Right renal cortex interstitium (tissue), 3 donors: ENCODE measurements at regions not wholly inside any gene's neighbourhood (a gene's known extent, or its start where the extent isn't known, plus 50 kb on each side); places are given as distances from the start of the nearest gene placed in this dataset.
"Not testable (repeated sequence)": the region's sequence is repeated elsewhere in the genome, so short reads cannot be mapped to it uniquely, and the experiment has no call there.

ENCODE experiments used
- DNase-seq, 3 donors: peaks; one replicate each; pipeline ENCODE4 v3.0.0-alpha.2; 2013; ENCODE audit warnings: low read depth in 3 of 3, low spot score in 2 of 3

DNA sequence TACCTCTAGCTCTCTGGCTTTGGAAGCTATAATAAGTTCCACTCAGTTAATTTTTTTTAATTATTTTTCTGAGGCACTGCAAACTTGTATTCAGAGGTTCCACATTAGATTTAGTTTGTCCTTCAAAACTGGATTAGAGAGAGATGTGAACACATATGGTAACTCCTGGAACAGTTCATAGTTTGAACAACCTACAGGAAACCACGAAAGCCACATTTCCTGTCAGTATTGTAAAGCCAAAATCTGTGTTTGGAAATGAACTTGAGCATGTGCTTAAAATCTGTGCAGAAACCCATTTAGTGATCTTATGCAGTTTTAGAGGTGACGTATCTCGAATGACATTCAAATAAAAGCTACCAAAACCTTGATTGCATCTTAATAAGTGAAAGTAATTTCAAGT lies 1952.0 kb downstream of the OLFM4 start:
- no peak for DNase-seq

DNA sequence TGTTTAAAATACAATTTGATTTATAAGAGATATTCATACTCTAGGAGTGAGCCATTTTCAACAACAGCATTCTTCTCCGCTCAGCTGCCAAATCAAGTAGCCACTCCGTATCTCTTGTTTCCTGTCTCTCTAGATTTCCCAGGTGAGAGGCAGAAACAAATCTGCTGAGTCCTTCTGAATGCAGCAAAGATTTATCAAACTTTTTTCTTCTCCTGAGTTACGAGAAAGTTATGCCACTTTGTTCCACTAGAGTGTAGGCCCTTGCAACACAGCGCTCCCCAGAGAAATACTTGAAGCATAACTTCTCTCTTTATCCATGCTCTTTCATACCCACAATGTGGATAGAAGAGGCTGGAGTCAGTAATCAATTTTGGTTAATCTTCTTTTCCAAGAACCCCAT lies 1960.8 kb downstream of the OLFM4 start:
- no peak for DNase-seq

DNA sequence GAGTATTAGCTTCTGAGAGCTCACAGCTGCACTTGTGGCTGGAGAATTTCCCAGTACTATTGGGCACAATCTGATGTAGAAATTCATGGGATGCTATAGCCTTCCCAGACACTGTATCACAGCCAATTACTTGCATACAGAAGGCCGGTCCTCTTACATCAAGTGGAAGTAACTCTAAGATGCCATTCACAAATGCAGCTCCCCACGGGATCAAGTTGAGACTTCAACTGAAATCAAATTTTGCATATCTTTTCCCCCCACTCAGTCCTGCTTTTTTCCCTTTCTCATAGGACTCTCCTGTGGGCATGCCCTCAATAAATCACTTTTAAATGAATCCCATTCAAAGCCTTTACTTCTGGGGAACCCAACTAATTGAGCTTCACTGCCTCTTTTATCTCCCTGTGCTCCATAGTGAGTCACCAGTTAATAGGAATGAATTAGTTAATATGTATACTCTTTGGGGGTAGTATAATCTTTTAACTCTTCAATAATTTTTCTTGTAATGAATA lies 1970.8 kb downstream of the OLFM4 start:
- no peak for DNase-seq

DNA sequence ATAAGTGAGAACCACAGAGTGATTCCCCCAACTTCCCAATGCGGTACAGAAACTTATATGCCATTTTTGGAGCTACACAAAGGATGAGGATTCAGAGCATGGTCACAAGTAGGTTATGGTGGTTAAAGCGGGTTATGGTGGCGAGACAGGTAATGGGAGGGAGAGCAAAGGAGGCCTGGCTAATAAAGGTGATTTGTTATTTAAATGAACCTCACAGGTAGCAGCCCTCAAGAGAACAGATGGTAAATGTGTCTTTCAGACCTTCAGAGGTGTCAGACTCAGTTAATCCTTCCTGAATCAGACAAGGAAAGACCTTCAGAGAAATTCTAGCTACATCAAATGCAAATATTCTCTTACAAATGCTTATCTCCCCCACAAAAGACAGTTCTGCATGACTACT lies 1971.4 kb downstream of the OLFM4 start:
- no peak for DNase-seq

DNA sequence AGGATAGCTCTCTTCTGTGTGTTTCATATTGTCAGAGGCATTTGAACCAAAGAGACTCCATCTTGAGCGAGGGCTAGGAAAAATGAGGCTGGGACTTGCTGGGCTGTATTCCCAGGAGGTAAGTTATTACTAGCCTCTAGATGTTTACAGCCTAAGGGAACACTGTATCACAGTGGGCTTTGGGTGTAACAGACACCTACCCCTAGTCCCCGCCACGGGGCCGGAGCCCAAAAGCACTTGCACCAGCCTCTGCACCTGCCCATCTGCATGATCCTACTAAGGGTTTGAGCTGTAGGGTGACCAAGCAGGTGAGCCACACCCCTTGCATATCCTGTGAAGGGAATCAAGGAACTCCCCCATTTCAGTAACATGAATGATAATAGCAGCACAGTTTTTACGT lies 1972.2 kb downstream of the OLFM4 start:
- DNase-seq, result no peak

DNA sequence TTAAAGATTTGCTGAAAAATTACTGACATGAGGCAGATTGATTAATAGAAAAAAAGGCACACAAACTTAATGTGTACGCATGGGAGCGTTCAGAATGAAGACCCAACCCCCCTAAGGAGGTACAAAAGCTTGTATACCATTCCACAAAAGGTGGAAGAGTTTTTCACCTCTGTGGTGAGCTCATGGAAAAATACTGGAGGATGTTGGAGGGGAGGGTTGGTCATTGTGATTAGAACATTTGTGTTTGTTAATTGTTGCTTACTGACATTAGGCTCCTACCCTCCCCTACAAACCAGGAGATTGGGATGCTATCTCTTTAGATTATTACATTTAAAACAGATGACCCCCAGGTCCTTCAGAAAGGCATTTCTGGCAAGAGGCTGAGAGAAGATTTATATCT lies 1973.3 kb downstream of the OLFM4 start:
- DNase-seq, result no peak

DNA sequence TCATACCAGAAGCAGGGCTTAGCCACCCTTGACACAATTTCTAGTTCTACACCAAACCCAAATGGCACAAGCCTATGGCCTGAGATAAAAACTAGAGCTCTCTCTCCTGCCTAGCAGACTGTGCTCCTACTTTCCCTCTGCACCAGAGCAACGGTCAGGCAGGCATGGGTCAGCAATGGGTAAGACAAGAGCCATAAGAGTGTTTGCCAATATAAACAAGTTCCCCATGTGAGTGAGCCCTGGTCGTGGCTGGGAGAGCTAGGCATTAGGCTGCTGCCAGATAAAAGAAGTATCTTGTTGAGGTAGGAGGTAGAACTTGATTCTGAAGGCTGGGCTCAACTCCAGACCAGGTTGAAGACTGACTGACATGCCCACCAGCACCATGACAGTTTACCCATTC lies 1979.1 kb downstream of the OLFM4 start:
- no peak for DNase-seq

DNA sequence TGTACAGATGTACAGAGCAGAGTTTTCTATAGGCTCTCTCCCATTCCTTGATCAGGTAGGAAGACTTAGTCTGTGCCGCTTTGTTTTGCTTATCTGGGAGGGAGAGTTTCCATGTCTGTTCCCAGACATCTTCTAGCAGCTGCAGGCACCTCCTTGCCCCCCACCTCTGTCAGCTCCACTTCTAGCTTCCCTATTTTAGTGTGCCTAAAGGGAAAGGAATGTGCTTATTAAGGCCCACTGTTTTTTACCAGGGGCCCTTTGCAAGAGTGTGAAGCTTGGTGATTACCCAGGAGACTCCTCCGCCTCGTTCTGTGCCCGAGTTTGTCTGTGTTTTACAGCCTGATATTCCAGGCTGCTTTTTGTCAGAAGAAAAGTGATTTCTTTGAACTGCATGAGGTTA lies 1984.4 kb downstream of the OLFM4 start:
- no peak for DNase-seq

DNA sequence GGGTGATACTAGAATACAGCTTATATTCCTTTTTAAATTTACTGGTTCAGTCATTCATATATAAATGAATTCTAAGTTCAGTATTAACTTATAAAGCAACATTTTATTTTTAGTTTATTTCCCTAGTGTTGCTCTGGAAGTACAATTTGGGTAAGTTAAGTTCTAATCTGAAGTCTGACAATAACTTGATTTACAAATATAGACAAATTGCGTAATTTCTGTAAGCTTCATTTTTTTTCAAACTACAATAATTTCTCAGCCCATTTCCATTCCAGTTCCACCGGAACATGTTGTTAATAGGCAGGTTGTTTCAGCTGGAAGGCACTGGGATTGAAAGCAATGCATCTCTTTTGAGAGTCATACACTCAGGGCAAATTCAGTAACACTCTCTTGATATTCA lies 2000.7 kb downstream of the OLFM4 start:
- DNase-seq, result no peak

DNA sequence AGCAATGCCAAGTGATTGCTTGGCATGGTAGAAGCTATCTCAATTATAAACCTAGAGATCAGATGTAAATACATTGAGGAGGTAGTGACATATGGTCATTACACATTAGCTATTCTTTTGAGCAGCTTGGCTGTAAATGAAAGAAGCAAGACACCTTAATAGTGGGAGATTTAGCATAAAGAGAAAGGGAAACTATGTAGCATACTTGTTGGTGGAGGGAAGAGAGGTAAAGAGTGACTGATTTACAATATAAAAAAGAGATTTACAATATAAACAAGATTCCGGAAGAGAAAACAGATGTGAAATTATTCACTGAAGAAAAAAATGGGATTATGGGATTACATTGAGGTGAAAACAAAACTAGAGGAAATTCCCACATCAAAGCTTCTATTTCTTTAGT lies 2009.6 kb downstream of the OLFM4 start:
- DNase-seq, result no peak

DNA sequence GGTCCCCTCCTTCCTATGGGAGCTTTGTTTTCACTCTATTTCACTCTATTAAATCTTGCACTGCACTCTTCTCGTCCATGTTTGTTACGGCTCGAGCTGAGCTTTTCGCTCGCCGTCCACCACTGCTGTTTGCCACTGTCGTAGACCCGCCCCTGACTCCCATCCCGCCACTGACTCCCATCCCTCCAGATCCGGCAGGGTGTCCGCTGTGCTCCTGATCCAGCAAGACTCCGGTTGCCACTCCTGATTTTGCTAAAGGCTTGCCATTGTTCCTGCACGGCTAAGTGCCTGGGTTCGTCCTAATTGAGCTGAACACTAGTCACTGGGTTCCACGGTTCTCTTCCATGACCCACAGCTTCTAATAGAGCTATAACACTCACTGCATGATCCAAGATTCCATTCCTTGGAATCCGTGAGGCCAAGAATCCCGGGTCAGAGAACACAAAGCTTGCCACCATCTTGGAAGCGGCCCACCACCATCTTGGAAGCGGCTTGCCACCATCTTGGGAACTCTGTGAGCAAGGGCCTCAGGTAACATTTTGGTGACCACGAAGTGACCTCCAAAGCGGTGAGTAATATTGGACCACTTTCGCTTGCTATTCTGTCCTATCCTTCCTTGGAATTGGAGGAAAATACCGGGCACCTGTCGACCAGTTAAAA lies 2025.4 kb downstream of the OLFM4 start:
- not testable (repeated sequence) for DNase-seq

DNA sequence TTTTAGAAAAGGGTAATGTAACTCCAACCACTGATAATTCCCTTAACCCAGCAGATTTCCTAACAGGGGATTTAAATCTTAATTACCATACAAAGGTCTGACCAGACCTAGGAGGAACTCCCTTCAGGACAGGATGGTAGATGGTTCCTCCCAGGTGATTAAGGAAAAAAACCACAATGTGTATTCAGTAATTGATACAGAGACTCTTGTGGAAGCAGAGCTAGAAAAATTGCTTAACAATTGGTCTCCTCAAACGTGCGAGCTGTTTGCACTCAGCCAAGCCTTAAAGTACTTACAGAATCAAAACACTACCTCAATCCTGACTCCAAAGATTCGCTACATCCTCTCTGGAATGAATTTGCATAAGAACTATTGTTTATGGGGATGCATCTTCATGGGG lies 2027.1 kb downstream of the OLFM4 start:
- DNase-seq, result not testable (repeated sequence)

DNA sequence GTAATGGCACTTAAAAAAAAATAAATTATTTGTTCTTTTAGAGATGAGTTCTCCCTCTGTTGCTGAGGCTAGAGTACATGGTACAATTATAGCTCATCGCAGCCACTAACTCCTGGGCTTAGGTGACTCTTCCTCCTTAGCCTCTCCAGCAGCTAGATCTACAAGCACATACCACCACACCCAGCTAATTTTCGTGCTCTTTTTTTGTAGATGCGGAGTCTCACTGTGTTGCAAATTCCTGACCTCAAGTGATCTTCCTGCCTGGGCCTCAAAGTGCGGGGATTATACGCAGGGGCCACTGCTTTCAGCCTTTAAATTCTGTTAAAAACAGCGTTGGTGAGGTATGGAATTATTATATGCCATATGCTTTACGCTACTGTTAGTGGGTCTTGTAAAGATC lies 2034.0 kb downstream of the OLFM4 start:
- no peak for DNase-seq

DNA sequence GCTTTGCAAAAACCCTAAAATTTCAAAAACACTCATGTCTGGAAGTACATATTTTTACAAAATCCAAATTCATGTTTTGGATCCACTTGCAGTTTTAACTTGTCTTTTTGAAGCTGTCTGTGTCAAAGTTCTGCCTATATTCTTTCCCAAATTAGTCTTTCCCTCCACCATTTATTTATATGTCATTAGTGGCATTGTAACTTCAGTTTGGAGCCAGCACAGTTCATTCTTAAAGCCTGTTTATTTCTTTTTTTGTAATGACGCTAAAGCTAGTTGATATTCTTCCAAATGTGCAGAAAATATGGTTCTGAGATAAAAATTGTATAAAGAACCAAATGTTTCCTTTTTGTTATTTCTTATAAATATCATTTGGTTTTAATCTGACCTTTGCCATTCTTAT lies 2039.3 kb downstream of the OLFM4 start:
- no peak for DNase-seq

DNA sequence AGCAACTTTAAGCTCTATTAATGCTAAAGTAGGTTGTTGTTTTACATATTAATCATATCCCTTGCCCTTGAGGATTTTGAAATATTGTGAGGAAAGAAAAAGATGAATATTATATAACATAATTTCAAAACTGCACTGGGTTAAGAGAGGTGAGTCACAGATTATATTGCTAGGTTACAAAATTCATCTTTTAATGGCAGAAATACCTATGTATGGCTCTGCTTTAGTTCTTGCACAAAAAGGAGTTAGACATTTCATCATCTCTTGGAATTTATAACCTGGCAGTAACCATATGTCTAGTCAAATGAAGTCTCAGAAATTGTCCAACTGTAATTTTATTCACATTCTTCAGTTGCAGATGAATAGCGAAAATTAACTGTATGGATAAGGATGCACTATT lies 2041.1 kb downstream of the OLFM4 start:
- no peak for DNase-seq

DNA sequence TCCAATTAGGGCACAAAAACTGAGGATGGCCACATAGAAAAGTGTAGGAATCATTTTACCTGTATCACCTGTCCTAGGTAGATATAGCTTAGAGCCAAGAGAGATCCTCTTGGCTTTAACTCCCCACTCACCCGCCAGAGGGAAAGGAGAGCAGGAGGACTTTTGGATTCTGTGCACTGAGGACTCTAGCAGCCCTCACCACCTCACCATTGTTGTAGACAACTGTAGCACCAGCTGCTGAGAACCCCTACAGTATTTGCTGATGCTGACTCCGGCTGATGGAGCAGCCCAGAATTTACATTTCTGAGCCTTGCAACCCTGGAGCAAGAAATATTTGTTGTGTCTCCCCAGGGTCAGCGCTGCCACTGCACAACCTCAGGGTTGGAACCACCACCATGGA lies 2044.4 kb downstream of the OLFM4 start:
- DNase-seq, result no peak

DNA sequence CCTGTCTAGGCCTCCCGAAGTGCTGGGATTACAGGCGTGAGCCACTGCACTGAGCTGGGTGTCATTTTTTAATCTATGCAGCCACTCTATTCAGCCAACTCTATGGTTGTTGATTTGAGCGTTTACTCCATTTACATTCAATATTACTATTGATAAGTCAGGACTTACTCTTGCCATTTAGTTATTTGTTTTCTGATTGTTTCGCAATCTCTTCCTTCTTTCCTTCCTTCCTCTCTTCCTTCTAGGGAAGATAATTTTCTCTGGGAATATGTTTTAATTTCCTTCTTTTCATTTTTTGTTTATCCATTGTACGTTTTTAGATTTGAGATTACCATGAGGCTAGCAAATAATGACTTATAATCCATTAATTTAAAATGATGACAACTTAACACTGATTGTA lies 2056.0 kb downstream of the OLFM4 start:
- no peak for DNase-seq

DNA sequence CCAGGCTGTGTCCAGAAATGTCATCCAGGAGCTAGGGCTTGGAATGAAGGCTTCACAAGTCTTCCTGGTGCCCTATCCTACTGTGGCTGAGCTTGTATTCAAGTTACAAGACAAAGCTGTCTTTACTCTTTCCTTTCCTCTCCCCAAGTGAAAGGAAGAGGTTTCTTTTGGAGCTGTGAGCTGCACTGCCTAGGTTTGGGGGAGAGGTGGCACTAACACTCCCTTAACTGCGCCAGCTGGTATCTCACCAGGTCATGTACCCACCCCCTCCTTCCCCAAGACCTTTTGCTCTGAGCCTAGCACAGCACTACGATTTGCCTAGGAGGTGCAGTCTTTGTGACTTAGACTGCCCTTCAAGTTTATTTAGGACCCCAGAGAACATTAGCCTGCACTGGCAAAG lies 2053.6 kb upstream of the PRR20A start:
- DNase-seq, result no peak

DNA sequence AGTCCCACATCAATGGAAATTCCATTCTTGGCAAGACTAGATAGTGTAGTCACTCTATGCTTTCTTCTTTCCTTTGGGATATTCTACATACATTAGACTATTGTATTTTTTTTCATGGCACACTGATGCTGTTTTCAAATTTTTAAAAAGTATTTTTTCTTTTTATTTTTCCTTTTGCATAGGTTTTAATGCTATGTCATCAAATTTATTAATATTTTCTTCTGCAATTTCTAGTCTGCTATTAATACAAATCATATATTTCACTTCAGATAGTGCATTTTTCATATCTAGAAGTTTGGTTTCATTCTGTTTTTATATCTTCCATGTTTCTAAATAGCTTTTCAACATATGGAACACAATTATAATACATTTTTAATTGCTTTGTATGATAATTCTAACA lies 2050.1 kb upstream of the PRR20A start:
- no peak for DNase-seq

DNA sequence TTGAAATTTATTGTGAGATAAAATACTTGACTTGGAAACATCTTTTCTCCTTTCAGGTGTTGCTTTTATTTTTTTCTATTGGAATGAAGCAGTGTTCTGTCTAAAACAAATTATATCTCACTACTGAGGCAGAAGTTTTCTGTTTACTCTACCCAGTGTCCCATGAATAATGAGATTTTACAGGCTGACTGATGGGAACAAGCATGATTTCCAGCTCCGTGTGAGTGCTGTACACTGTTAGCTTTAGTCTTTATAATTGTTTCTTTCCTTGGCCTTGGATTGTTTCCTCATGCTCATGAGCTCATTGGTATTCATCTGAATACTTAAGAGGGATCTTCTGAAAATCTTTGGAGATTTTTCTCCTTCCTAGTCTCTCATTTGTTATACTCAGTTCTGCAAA lies 2049.5 kb upstream of the PRR20A start:
- no peak for DNase-seq

DNA sequence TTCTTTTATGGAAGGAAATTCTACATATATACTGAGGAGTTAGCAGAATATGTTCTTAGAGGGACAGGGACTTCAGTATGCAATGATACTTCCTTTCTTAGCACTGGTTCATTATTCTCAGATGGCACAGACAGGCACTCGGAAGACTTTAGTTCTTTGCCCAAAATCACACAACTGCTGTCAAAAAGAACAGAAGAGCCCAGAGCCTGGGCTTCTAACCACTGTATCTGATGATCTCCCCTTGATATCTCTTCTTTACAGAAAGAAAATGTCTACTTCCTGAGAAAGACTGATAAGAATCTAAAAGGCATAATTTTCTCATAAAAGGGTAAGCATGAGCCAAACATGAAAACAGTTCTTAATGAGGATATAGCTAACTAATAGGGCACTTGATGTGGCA lies 2034.2 kb upstream of the PRR20A start:
- no peak for DNase-seq

DNA sequence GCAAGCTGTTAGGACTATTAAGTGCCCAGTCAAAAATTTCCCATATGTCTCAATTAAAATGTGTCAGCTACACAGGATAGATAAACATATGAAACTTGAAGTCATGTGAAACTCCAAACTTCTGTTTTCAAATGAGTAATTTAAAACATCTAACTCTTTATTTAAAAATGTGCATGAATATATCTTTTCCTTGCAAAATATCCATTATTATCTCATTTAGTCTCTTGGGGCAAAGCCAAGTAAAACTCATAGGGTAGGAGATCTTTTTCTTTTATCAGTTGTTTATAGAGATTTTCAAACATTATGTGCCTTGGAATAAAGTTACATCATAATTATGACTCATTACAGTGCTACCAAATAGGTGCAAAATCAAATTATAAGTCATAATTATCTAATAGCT lies 2020.1 kb upstream of the PRR20A start:
- DNase-seq, result no peak

DNA sequence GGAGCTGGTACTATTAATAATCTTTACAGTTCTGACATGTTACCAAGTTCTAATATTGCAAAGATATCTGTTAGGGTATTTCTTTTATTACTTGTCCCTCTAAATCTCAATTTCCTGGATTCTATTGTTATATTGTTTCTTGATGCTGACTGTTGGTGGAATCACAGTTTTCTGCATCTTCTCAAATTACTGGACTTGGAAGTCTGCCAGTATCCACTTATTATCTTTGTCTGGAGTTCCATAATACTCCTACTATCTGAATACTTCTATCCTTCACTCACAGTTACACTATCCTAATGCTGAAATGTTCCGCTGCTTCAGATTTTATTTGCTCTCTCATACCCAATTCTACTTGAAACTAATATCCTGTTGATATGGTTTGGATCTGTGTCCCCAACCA lies 1985.7 kb upstream of the PRR20A start:
- DNase-seq, result no peak
